ENCODE measurements at regions not wholly inside any gene's neighbourhood (a gene's known extent, or its start where the extent isn't known, plus 50 kb on each side); places are given as distances from the start of the nearest gene placed in this dataset.

- Histone ChIP-seq H3F3A (ENCODE audit: insufficient read depth) (no peaks in the 10 kb centered on the region), H2AFZ (ENCODE audit: low read depth, low read length, severe bottlenecking) (no peak overlapping the region), H3K9me2 (replicated peaks; ENCODE audit: insufficient read depth, low read length) (no peaks in the 10 kb centered on the region), H3K27me3 (ENCODE audit: low read length) (no peaks in the 10 kb centered on the region), H3K4me2 (ENCODE audit: low read depth, low read length, poor library complexity, severe bottlenecking) (no peak overlapping the region), H3K79me2 (ENCODE audit: insufficient read depth, low read length) (no peaks in the 10 kb centered on the region), H3K36me3 (ENCODE audit: low read length) (peaks cover 6% of the 10 kb centered on the region; the same call in 1 of the 2 replicates), H3K4me3 (ENCODE audit: insufficient read depth, low read length, poor library complexity, severe bottlenecking) (no peak overlapping the region), H3K9ac (ENCODE audit: low read length) (no peak overlapping the region), H3K27ac (ENCODE audit: low read depth, low read length) (no peak overlapping the region), H4K20me1 (ENCODE audit: low read depth, low read length) (no peaks in the 10 kb centered on the region), H3K9me3 (ENCODE audit: insufficient read depth, low read length) (peaks cover 22% of the 10 kb centered on the region; the same call in 1 of the 2 replicates)
- no peak for TF ChIP-seq EZH2phosphoT487 (conservative IDR thresholded peaks at IDR 0.05; ENCODE audit: low read length)
Observed at GRCh38 chr1:79732950-79733349, 726.4 kb upstream of the ADGRL4 start.

- Histone ChIP-seq H3K36me3 (ENCODE audit: low read length) (no peaks in the 10 kb centered on the region; the same call in 1 of the 2 replicates), H3K9me3 (ENCODE audit: insufficient read depth, low read length) (no peaks in the 10 kb centered on the region), H3K4me2 (ENCODE audit: low read depth, low read length, poor library complexity, severe bottlenecking) (no peak overlapping the region), H2AFZ (ENCODE audit: low read depth, low read length, severe bottlenecking) (no peak overlapping the region), H3F3A (ENCODE audit: insufficient read depth) (no peaks in the 10 kb centered on the region), H4K20me1 (ENCODE audit: low read depth, low read length) (no peaks in the 10 kb centered on the region), H3K4me3 (ENCODE audit: insufficient read depth, low read length, poor library complexity, severe bottlenecking) (no peak overlapping the region), H3K27ac (ENCODE audit: low read depth, low read length) (no peak overlapping the region), H3K27me3 (ENCODE audit: low read length) (no peaks in the 10 kb centered on the region), H3K79me2 (ENCODE audit: insufficient read depth, low read length) (no peaks in the 10 kb centered on the region), H3K9ac (ENCODE audit: low read length) (no peak overlapping the region), H3K9me2 (replicated peaks; ENCODE audit: insufficient read depth, low read length) (no peaks in the 10 kb centered on the region)
- TF ChIP-seq CTCF (IDR thresholded peaks at IDR 0.05; ENCODE audit: insufficient read depth, low read length, poor library complexity, severe bottlenecking): no peak
- TF ChIP-seq EZH2phosphoT487 (conservative IDR thresholded peaks at IDR 0.05; ENCODE audit: low read length): no peak
Observed at GRCh38 chr1:79726911-79727310, 720.4 kb upstream of the ADGRL4 start.

DNA sequence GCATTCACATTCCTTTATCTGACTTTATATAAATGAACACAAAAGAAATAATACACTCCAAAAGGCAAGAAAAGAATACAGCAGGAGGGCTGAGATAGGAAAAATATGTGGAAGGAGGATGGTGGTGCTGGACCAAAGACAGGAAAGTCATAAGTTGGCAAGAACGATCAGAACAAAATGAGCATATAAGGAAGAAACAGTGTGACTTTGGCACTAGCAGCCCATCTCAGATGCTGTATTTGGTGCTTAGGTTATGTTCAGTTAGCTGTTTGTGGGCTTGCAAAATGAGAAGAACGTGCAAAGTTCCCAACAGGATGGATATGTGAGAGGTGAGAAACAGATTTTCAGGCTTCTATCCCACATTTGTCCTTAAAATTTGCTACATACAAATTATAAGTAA, 719.8 kb upstream of the ADGRL4 start:
- H3K4me3 ChIP-seq (ENCODE audit: insufficient read depth, low read length, poor library complexity, severe bottlenecking): no peak overlapping the region
- H3F3A ChIP-seq (ENCODE audit: insufficient read depth): no peaks in the 10 kb centered on the region
- no peaks in the 10 kb centered on the region for H4K20me1 ChIP-seq (ENCODE audit: low read depth, low read length)
- no peaks in the 10 kb centered on the region for H3K27me3 ChIP-seq (ENCODE audit: low read length)
- no peaks in the 10 kb centered on the region; the same call in 1 of the 2 replicates for H3K36me3 ChIP-seq (ENCODE audit: low read length)
- no peaks in the 10 kb centered on the region for H3K79me2 ChIP-seq (ENCODE audit: insufficient read depth, low read length)
- H3K9me3 ChIP-seq (ENCODE audit: insufficient read depth, low read length): no peaks in the 10 kb centered on the region
- H3K27ac ChIP-seq (ENCODE audit: low read depth, low read length): no peak overlapping the region
- TF ChIP-seq CTCF (IDR thresholded peaks at IDR 0.05; ENCODE audit: insufficient read depth, low read length, poor library complexity, severe bottlenecking) (no peak), EZH2phosphoT487 (conservative IDR thresholded peaks at IDR 0.05; ENCODE audit: low read length) (no peak)
- H3K9me2 ChIP-seq (replicated peaks; ENCODE audit: insufficient read depth, low read length): no peaks in the 10 kb centered on the region
- no peak overlapping the region for H3K9ac ChIP-seq (ENCODE audit: low read length)
- H3K4me2 ChIP-seq (ENCODE audit: low read depth, low read length, poor library complexity, severe bottlenecking): no peak overlapping the region
- H2AFZ ChIP-seq (ENCODE audit: low read depth, low read length, severe bottlenecking): peak overlapping the region; percentile 37

DNA sequence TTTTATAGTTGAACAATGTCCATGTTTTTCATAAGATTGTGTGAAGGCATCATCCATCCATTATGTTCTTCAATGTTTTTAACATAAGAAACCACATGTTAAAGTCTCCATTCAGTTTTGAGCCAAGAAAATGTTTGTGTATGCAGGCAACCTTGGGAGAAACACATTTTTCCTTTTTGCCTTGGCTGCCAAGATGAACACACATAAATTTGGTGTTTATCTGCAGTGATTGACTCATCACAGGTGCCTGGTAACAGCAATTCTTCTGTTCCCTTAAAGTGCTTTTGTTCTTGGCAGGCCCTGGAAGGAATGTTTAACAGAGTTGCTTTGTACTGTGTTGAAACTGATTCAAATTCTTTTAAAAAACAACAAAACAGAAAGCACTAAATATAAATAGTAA, 709.9 kb upstream of the ADGRL4 start:
- H3K9me3 ChIP-seq (ENCODE audit: insufficient read depth, low read length): peaks cover 11% of the 10 kb centered on the region; the same call in 1 of the 2 replicates
- no peaks in the 10 kb centered on the region for H4K20me1 ChIP-seq (ENCODE audit: low read depth, low read length)
- no peaks in the 10 kb centered on the region for H3K9me2 ChIP-seq (replicated peaks; ENCODE audit: insufficient read depth, low read length)
- no peaks in the 10 kb centered on the region for H3K79me2 ChIP-seq (ENCODE audit: insufficient read depth, low read length)
- peaks cover 5% of the 10 kb centered on the region for H3F3A ChIP-seq (ENCODE audit: insufficient read depth)
- no peak overlapping the region for H3K4me2 ChIP-seq (ENCODE audit: low read depth, low read length, poor library complexity, severe bottlenecking)
- no peaks in the 10 kb centered on the region for H3K27me3 ChIP-seq (ENCODE audit: low read length)
- peak overlapping the region; percentile 58 for H2AFZ ChIP-seq (ENCODE audit: low read depth, low read length, severe bottlenecking)
- no peak overlapping the region for H3K9ac ChIP-seq (ENCODE audit: low read length)
- H3K27ac ChIP-seq (ENCODE audit: low read depth, low read length): no peak overlapping the region
- no peak overlapping the region for H3K4me3 ChIP-seq (ENCODE audit: insufficient read depth, low read length, poor library complexity, severe bottlenecking)
- no peak for TF ChIP-seq CTCF (IDR thresholded peaks at IDR 0.05; ENCODE audit: insufficient read depth, low read length, poor library complexity, severe bottlenecking)
- no peaks in the 10 kb centered on the region for H3K36me3 ChIP-seq (ENCODE audit: low read length)

All from SU-DHL-6 (cell line).